Naive thymus-derived CD8-positive, alpha-beta T cell (primary cell): ENCODE measurements at regions not wholly inside any gene's neighbourhood (a gene's known extent, or its start where the extent isn't known, plus 50 kb on each side); places are given as distances from the start of the nearest gene placed in this dataset.
"Not testable (repeated sequence)": the region's sequence is repeated elsewhere in the genome, so short reads cannot be mapped to it uniquely, and the experiment has no call there.

Experiments used
- ATAC-seq, 2 donors: fragments of 150-1000 bp; cut with Tn5 transposase in 1 of 2; sonication (Bioruptor Pico), chemical (Tn5 transposase) in 1 of 2; 1 replicate in 1 of 2; 2 replicates in 1 of 2; pipeline ENCODE4 v1.10.0; 2021; ENCODE audit warnings: mild to moderate bottlenecking in 2 of 2, moderate library complexity in 2 of 2
- POLR2A ChIA-PET: fragments of 350-600 bp; sonication (Branson Sonifier 250); formaldehyde crosslinking; loops from one replicate; lab custom pipeline; 2021; ENCODE audit warnings: antibody characterized with exemption; lab: Charles Lee
- DNase-seq, 10 donors: peaks; one replicate each; pipeline versions ENCODE4 v3.0.0 to v3.0.0-alpha.2; 2020 to 2022
- H3K27ac Mint-ChIP-seq, 10 donors: one replicate each; pipeline ENCODE4 v1.8.0; 2020 to 2022; ENCODE audit warnings: mild to moderate bottlenecking in 10 of 10, mixed read lengths in 10 of 10, moderate library complexity in 4 of 10, inconsistent platforms in 1 of 10
- H3K27me3 Mint-ChIP-seq, 5 donors: one replicate each; pipeline ENCODE4 v1.8.0; 2021 to 2022; ENCODE audit warnings: mixed read lengths in 5 of 5
- H3K36me3 Mint-ChIP-seq, 3 donors: one replicate each; pipeline ENCODE4 v1.8.0; 2020 to 2022; ENCODE audit warnings: mixed read lengths in 3 of 3, mild to moderate bottlenecking in 2 of 3, inconsistent platforms in 1 of 3
- H3K4me1 Mint-ChIP-seq, 4 donors: one replicate each; pipeline ENCODE4 v1.8.0; 2021 to 2022; ENCODE audit warnings: mixed read lengths in 4 of 4
- H3K4me3 Mint-ChIP-seq, 10 donors: one replicate each; pipeline ENCODE4 v1.8.0; 2020 to 2022; ENCODE audit warnings: mild to moderate bottlenecking in 10 of 10, mixed read lengths in 10 of 10, moderate library complexity in 6 of 10, inconsistent platforms in 1 of 10
- H3K9me3 Mint-ChIP-seq, 9 donors: one replicate each; pipeline ENCODE4 v1.8.0; 2020 to 2022; ENCODE audit warnings: mixed read lengths in 9 of 9, mild to moderate bottlenecking in 3 of 9, inconsistent platforms in 1 of 9, moderate library complexity in 1 of 9

DNA sequence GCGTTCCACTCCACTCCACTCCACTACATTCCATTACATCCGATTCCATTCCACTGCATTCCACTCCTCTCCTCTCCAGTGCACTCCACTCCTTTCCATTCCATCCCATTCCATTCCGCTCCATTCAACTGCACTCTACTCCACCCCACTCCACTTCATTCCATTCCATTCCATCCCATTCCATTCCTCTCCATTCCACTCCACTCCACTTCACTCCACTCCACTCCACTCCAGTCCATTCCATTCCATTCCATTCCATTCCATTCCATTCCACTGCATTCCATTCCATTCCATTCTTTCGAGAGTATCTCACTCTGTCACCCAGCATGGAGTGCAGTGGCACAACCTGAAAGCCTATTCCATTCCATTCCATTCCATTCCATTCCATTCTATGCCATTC is 637.5 kb downstream of the TP53TG3F start:
- DNase-seq, H3K27ac Mint-ChIP-seq, H3K27me3 Mint-ChIP-seq, H3K4me3 Mint-ChIP-seq, POLR2A ChIA-PET, ATAC-seq: not testable (repeated sequence)
- H3K9me3 Mint-ChIP-seq = peaks cover 0 to 98% (median 55%) of the 10 kb centered on the region in 9 donors
- H3K36me3 Mint-ChIP-seq = peaks cover 0 to 49% (median 4%) of the 10 kb centered on the region in 3 donors
- peaks cover 0 to 11% (median 0%) of the 10 kb centered on the region in 4 donors for H3K4me1 Mint-ChIP-seq

DNA sequence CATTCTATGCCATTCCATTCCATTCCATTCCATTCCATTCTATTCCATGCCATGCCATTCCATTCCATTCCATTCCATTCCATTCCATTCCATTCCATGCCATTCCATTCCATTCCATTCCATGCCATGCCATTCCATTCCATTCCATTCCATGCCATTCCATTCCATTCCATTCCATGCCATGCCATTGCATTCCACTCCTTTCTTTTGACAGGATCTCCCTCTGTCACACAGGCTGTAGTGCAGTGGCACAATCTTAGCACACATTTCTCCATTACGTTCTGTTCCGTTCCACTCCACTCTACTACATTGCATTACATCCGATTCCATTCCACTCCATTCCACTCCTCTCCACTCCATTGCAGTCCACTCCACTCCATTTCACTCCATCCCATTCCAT is 637.9 kb downstream of the TP53TG3F start:
- peaks cover 0 to 98% (median 51%) of the 10 kb centered on the region in 9 donors for H3K9me3 Mint-ChIP-seq
- not testable (repeated sequence) for H3K4me3 Mint-ChIP-seq

GRCh38 chr16:34098033-34098432 is 638.6 kb downstream of the TP53TG3F start:
- DNase-seq, H3K27ac Mint-ChIP-seq, H3K27me3 Mint-ChIP-seq, ATAC-seq, POLR2A ChIA-PET, H3K4me3 Mint-ChIP-seq: not testable (repeated sequence)
- H3K4me1 Mint-ChIP-seq = peaks cover 0 to 11% (median 0%) of the 10 kb centered on the region in 4 donors
- peaks cover 0 to 49% (median 0%) of the 10 kb centered on the region in 3 donors for H3K36me3 Mint-ChIP-seq
- peaks cover 0 to 98% (median 51%) of the 10 kb centered on the region in 9 donors for H3K9me3 Mint-ChIP-seq

More for the DNA sequence above, 637.9 kb downstream of the TP53TG3F start:
- POLR2A ChIA-PET, ATAC-seq, H3K27ac Mint-ChIP-seq, DNase-seq, H3K27me3 Mint-ChIP-seq: not testable (repeated sequence)
- Mint-ChIP-seq H3K36me3 (peaks cover 0 to 49% (median 2%) of the 10 kb centered on the region in 3 donors), H3K4me1 (peaks cover 0 to 11% (median 0%) of the 10 kb centered on the region in 4 donors)

DNA sequence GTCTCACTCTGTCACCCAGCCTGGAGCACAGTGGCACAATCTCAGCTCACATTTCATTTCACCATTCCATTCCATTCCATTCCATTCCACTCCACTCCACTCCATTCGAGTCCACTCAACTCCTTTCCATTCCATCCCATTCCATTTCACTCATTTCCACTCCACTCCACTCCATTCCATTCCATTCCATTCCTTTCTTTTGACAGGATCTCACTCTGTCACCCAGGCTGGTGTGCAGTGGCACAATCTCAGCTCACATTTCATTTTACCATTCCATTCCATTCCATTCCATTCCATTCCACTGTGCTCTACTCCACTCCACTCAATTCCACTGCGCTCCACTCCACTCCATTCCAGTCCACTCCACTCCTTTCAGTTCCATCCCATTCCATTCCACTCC is 639.6 kb downstream of the TP53TG3F start:
- H3K27me3 Mint-ChIP-seq, H3K27ac Mint-ChIP-seq, H3K4me3 Mint-ChIP-seq, ATAC-seq, POLR2A ChIA-PET, DNase-seq: not testable (repeated sequence)
- Mint-ChIP-seq H3K36me3 (peaks cover 0 to 49% (median 0%) of the 10 kb centered on the region in 3 donors), H3K4me1 (peaks cover 0 to 11% (median 0%) of the 10 kb centered on the region in 4 donors), H3K9me3 (peaks cover 0 to 96% (median 56%) of the 10 kb centered on the region in 9 donors)
